ENCODE measurements at regions not wholly inside any gene's neighbourhood (a gene's known extent, or its start where the extent isn't known, plus 50 kb on each side); places are given as distances from the start of the nearest gene placed in this dataset.

- TF ChIP-seq ZNF146 (tag by site-specific recombination; IDR thresholded peaks at IDR 0.05): no peak
- TF ChIP-seq ZNF133 (tag by site-specific recombination; IDR thresholded peaks at IDR 0.05): no peak
- TF ChIP-seq TSHZ1 (tag by site-specific recombination; IDR thresholded peaks at IDR 0.05; ENCODE audit: borderline replicate concordance): no peak
- no peak for TF ChIP-seq ZNF221 (tag by site-specific recombination; IDR thresholded peaks at IDR 0.05; ENCODE audit: borderline replicate concordance)
- TF ChIP-seq CTCF (tag by site-specific recombination; IDR thresholded peaks at IDR 0.05): no peak
- TF ChIP-seq ZNF274 (IDR thresholded peaks at IDR 0.05; ENCODE audit: low read length): no peak
- no peak for TF ChIP-seq ZNF274 (tag by site-specific recombination; IDR thresholded peaks at IDR 0.05; ENCODE audit: borderline replicate concordance)
- no peak for TF ChIP-seq MZF1 (tag by site-specific recombination; IDR thresholded peaks at IDR 0.05; ENCODE audit: borderline replicate concordance)
- TF ChIP-seq ZNF114 (tag by site-specific recombination; IDR thresholded peaks at IDR 0.05): no peak
- TF ChIP-seq ZNF501 (tag by site-specific recombination; IDR thresholded peaks at IDR 0.05): no peak
- no peak for TF ChIP-seq YY1 (tag by site-specific recombination; IDR thresholded peaks at IDR 0.05)
- no peak for TF ChIP-seq ZNF629 (tag by site-specific recombination; IDR thresholded peaks at IDR 0.05)
- TF ChIP-seq GFI1B (tag by site-specific recombination; IDR thresholded peaks at IDR 0.05): no peak
- TF ChIP-seq ZNF10 (tag by site-specific recombination; IDR thresholded peaks at IDR 0.05): no peak
- no peak for TF ChIP-seq ZNF473 (tag by site-specific recombination; IDR thresholded peaks at IDR 0.05)
Measured at GRCh38 chr7:115352375-115352774, 430.5 kb downstream of the MDFIC start.
